Fibroblast of pulmonary artery (primary cell): ENCODE measurements at regions not wholly inside any gene's neighbourhood (a gene's known extent, or its start where the extent isn't known, plus 50 kb on each side); places are given as distances from the start of the nearest gene placed in this dataset.

Source experiments
- DNase-seq: peaks from one replicate; pipeline ENCODE4 v3.0.0-alpha.2; 2010; ENCODE audit warnings: low read depth
- H3K4me3 ChIP-seq: replicated peaks from 2 replicates; pipeline ENCODE4 v1.5.1; 2011; ENCODE audit warnings: low read depth, mild to moderate bottlenecking, control low read depth, low read length, moderate library complexity
- TF ChIP-seq, protein P1 (sequence below): IDR thresholded peaks from 2 replicates; pipeline ENCODE4 v1.5.1; 2011; ENCODE audit warnings: mild to moderate bottlenecking, control low read depth, low read length, inconsistent platforms; ENCODE audit errors: missing control alignments

DNA sequence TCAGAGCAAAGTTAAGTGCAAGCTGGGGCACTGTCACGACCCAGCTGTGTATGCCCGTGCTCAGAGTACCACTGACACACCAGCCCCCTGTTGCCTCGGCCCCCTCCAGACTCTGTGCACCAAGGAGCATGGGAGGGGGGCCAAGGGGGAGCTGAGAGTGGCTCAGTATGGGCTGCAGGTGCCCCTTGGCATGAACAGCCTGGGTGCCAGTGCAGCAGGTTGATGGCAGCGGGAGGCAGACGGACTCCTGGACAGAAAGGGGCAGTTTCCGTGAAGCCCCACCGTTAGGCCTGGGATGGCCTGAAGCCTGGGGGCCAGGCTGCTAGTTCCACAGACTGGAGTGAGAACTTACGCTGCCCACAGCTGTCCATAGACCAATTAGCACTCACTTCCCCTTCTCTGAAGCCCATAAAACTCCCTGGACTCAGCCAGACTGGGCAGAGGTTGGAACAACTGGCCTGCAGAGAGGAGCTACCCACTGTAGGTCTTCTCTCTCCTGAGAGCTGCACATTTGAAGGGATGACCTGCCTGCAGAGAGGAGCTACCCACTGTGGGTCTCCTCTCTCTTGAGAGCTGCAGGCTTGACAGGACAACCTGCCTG lies 182.8 kb downstream of the DEPDC1B start:
- H3K4me3 ChIP-seq = no peak overlapping the region
- DNase-seq = no peak
- TF ChIP-seq, protein P1, sequence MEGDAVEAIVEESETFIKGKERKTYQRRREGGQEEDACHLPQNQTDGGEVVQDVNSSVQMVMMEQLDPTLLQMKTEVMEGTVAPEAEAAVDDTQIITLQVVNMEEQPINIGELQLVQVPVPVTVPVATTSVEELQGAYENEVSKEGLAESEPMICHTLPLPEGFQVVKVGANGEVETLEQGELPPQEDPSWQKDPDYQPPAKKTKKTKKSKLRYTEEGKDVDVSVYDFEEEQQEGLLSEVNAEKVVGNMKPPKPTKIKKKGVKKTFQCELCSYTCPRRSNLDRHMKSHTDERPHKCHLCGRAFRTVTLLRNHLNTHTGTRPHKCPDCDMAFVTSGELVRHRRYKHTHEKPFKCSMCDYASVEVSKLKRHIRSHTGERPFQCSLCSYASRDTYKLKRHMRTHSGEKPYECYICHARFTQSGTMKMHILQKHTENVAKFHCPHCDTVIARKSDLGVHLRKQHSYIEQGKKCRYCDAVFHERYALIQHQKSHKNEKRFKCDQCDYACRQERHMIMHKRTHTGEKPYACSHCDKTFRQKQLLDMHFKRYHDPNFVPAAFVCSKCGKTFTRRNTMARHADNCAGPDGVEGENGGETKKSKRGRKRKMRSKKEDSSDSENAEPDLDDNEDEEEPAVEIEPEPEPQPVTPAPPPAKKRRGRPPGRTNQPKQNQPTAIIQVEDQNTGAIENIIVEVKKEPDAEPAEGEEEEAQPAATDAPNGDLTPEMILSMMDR = no peak

DNA sequence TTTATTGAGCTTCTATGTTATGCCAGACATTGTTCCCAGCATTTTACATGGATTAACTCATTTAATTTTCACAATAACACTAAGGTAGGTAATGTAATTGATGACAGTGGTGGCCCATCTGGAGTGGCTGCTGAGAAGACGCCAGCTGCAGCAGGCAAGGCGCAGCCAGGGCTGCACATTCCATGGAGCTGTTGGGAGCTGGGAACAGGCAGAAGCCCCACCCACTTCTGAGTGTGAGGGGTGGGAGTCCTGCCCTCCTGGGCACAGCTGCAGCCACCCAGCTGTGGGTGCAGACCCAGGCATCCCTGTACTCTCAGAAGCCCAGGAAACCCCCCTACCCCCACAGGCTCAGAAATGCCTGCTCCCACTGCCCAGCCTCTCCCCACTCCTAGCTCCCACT lies 183.3 kb downstream of the DEPDC1B start:
- no peak overlapping the region for H3K4me3 ChIP-seq
- DNase-seq = no peak
- TF ChIP-seq, protein P1 = no peak

DNA sequence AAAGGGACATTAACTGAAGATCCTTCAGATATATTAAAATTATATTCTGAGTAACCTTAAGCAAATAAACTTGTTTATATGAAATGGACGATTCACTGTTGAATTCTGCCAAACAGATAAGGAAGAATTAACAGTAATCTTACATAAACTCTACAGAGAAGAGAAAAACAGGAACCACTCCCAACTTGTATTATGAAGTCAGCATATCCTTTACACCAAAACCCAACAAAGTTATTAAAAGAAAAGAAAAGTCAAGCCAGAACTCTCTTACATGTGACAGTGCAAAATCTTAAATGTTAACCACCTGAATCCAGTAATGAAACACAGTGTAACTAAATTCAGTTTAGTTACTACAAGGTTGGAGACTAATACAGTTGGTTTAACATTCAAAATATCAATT lies 185.8 kb downstream of the DEPDC1B start:
- H3K4me3 ChIP-seq = no peak overlapping the region
- TF ChIP-seq, protein P1 = no peak
- DNase-seq = no peak

DNA sequence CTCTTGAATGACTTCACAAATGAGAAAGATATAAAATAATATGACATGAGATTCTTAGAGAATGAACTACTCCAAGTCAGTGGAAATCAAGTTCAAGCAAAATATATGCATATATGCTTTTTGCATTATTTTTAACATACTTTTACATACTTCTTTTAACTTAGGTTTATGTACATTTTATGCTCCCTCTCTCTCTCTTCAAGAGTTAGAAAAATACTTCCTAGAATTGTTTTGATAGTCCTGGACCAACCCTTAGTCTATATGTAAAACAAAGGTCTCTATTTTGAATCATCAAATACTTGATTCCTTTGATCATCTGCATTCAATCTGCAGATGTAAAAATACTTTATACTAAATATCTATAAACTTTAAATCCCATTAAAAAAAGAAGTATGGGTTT lies 187.8 kb downstream of the DEPDC1B start:
- TF ChIP-seq, protein P1 = no peak
- no peak overlapping the region for H3K4me3 ChIP-seq
- DNase-seq = no peak

DNA sequence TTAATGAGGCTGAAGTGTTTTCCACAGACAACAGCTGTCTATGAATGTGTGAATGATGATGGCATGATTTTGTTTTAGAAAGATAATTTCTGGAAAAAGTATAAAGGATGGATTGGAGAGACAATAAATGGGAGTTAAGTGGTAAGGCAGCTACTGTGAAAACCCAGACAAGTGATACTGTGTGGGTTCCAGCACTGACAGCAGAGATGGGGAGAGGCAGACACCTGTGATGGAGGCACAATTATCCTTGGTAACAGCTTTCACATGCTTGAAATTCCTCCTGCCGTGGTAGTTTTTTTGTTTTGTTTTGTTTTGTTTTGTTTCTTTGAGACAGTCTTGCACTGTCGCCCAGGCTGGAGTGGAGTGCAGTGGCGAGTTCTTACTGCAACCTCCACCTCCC lies 189.3 kb downstream of the DEPDC1B start:
- no peak for DNase-seq
- TF ChIP-seq, protein P1 = no peak

DNA sequence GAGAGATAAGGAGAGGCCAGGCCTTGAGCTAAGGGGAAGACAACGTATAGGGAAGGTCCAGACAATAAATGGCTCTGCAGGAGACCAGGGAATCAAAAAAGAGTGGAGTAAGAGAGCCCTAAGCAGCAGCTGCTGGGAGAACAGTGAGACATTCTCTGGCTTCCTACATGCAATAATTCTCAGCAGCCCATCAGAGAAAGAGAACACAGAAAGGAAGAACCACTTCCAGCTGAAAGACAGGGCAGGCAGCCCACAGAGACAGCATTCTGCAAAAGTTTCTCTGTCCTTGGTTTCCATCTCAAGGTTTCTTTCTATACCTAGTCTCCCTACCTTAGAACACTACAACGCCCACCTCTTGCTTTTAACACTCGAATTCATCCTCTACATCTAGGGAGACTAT lies 189.9 kb downstream of the DEPDC1B start:
- no peak for DNase-seq
- H3K4me3 ChIP-seq = no peak overlapping the region
- TF ChIP-seq, protein P1 = no peak

More for the DNA sequence above, 189.3 kb downstream of the DEPDC1B start:
- H3K4me3 ChIP-seq = no peak overlapping the region

DNA sequence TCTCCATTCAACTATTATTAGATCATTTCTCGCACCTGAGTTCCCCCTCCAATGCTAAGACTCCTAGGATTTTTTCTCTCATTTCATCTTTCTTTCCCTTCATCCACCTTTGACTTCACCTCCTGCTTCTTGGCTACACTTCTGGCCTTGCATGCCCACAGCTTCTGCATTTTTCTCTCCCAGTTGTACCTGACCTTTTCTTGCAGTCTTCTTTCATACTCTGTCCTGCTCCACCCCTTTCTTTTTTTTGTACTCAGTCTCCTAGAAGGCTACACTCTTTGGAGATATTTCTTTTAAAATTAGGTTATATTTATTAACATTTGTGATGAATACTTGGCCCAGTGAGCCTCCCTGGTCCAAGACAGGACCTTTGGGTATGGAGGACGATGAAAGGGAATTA lies 190.4 kb downstream of the DEPDC1B start:
- DNase-seq = no peak
- no peak overlapping the region for H3K4me3 ChIP-seq
- TF ChIP-seq, protein P1 = no peak
